Mucosa of gallbladder (tissue), 1 donor: ENCODE measurements at regions not wholly inside any gene's neighbourhood (a gene's known extent, or its start where the extent isn't known, plus 50 kb on each side); places are given as distances from the start of the nearest gene placed in this dataset.
"Not testable (repeated sequence)": the region's sequence is repeated elsewhere in the genome, so short reads cannot be mapped to it uniquely, and the experiment has no call there.

Experiments used
- DNase-seq: peaks from one replicate; pipeline ENCODE4 v3.0.0-alpha.2; 2020; ENCODE audit warnings: low spot score
- donor health status: DM: no; HTN: no; CAD: no.

GRCh38 chr4:125262502-125262901, 52.3 kb upstream of the FAT4 start:
- no peak for DNase-seq

GRCh38 chr4:125262079-125262478, 52.7 kb upstream of the FAT4 start:
- no peak for DNase-seq

- DNase-seq: no peak
Observed at GRCh38 chr4:125254106-125254505, 60.6 kb upstream of the FAT4 start.

GRCh38 chr4:125244848-125245450, 69.8 kb upstream of the FAT4 start:
- no peak for DNase-seq

GRCh38 chr4:125243789-125244397, 70.9 kb upstream of the FAT4 start:
- DNase-seq: no peak

- no peak for DNase-seq
Observed at GRCh38 chr4:125235971-125236370, 78.8 kb upstream of the FAT4 start.

- no peak for DNase-seq
Observed at GRCh38 chr4:125231661-125232060, 83.1 kb upstream of the FAT4 start.

- DNase-seq: no peak
Observed at GRCh38 chr4:125229596-125230058, 85.1 kb upstream of the FAT4 start.

GRCh38 chr4:125225806-125226205, 88.9 kb upstream of the FAT4 start:
- no peak for DNase-seq

GRCh38 chr4:125200556-125200955, 114.2 kb upstream of the FAT4 start:
- DNase-seq: no peak

- DNase-seq: no peak
Observed at GRCh38 chr4:125198916-125199315, 115.8 kb upstream of the FAT4 start.

GRCh38 chr4:125191874-125192459, 122.8 kb upstream of the FAT4 start:
- not testable (repeated sequence) for DNase-seq

GRCh38 chr4:125191232-125191631, 123.5 kb upstream of the FAT4 start:
- no peak for DNase-seq

GRCh38 chr4:125187226-125188176, 127.3 kb upstream of the FAT4 start:
- no peak for DNase-seq

- no peak for DNase-seq
Observed at GRCh38 chr4:125184116-125184515, 130.6 kb upstream of the FAT4 start.

- DNase-seq: no peak
Observed at GRCh38 chr4:125181804-125182203, 133.0 kb upstream of the FAT4 start.

GRCh38 chr4:125179727-125180126, 135.0 kb upstream of the FAT4 start:
- DNase-seq: no peak

- no peak for DNase-seq
Observed at GRCh38 chr4:125169192-125169591, 145.6 kb upstream of the FAT4 start.

GRCh38 chr4:125168531-125168930, 146.2 kb upstream of the FAT4 start:
- DNase-seq: no peak

- not testable (repeated sequence) for DNase-seq
Observed at GRCh38 chr4:125166012-125166411, 148.7 kb upstream of the FAT4 start.

- DNase-seq: no peak
Observed at GRCh38 chr4:125159001-125159400, 155.8 kb upstream of the FAT4 start.

GRCh38 chr4:125155251-125155650, 159.5 kb upstream of the FAT4 start:
- DNase-seq: no peak
